Stimulated activated CD4-positive, alpha-beta T cell treated with anti-CD3 and anti-CD28 coated beads, Interleukin-4, amount 100 ng/mL, for 24 hours (primary cell): ENCODE measurements at regions not wholly inside any gene's neighbourhood (a gene's known extent, or its start where the extent isn't known, plus 50 kb on each side); places are given as distances from the start of the nearest gene placed in this dataset.
"Not testable (repeated sequence)": the region's sequence is repeated elsewhere in the genome, so short reads cannot be mapped to it uniquely, and the experiment has no call there.

Experiments
- DNase-seq: peaks from one replicate; pipeline ENCODE4 v3.0.0-alpha.2; 2020

GRCh38 chr4:146124023-146124680 is 51.4 kb upstream of the LSM6 start:
- no peak for DNase-seq

- DNase-seq, result no peak
Measured at GRCh38 chr4:146123231-146123630, 52.3 kb upstream of the LSM6 start.

GRCh38 chr4:146122398-146122797 is 53.1 kb upstream of the LSM6 start:
- no peak for DNase-seq

- no peak for DNase-seq
Measured at GRCh38 chr4:146121757-146122156, 53.8 kb upstream of the LSM6 start.

- DNase-seq, result no peak
Measured at GRCh38 chr4:146119845-146120404, 55.6 kb upstream of the LSM6 start.

GRCh38 chr4:146114066-146114465 is 61.5 kb upstream of the LSM6 start:
- DNase-seq, result no peak

- no peak for DNase-seq
Measured at GRCh38 chr4:146113171-146113570, 62.3 kb upstream of the LSM6 start.

- DNase-seq, result no peak
Measured at GRCh38 chr4:146112389-146112788, 63.1 kb upstream of the LSM6 start.

GRCh38 chr4:146110871-146111485 is 64.5 kb upstream of the LSM6 start:
- no peak for DNase-seq

GRCh38 chr4:146108756-146109155 is 66.8 kb upstream of the LSM6 start:
- DNase-seq, result no peak

- no peak for DNase-seq
Measured at GRCh38 chr4:146107587-146108240, 67.8 kb upstream of the LSM6 start.

GRCh38 chr4:146105464-146105863 is 70.1 kb upstream of the LSM6 start:
- no peak for DNase-seq

- no peak for DNase-seq
Measured at GRCh38 chr4:146104541-146104940, 71.0 kb upstream of the LSM6 start.

- DNase-seq, result not testable (repeated sequence)
Measured at GRCh38 chr4:146104052-146104451, 71.5 kb upstream of the LSM6 start.

- DNase-seq, result no peak
Measured at GRCh38 chr4:146099585-146099984, 75.9 kb upstream of the LSM6 start.

- DNase-seq, result no peak
Measured at GRCh38 chr4:146098978-146099377, 76.5 kb upstream of the LSM6 start.

GRCh38 chr4:146098397-146098796 is 77.1 kb upstream of the LSM6 start:
- DNase-seq, result no peak

GRCh38 chr4:146096371-146096770 is 79.1 kb upstream of the LSM6 start:
- no peak for DNase-seq

- no peak for DNase-seq
Measured at GRCh38 chr4:146095860-146096259, 79.7 kb upstream of the LSM6 start.

GRCh38 chr4:146095091-146095690 is 80.3 kb upstream of the LSM6 start:
- peak; percentile 22 for DNase-seq

GRCh38 chr4:146088690-146089089 is 86.8 kb upstream of the LSM6 start:
- no peak for DNase-seq

GRCh38 chr4:146087856-146088255 is 87.7 kb upstream of the LSM6 start:
- DNase-seq, result no peak

- no peak for DNase-seq
Measured at GRCh38 chr4:146076081-146076480, 99.4 kb upstream of the LSM6 start.

- no peak for DNase-seq
Measured at GRCh38 chr4:146073517-146073916, 102.0 kb upstream of the LSM6 start.
